ENCODE measurements at regions not wholly inside any gene's neighbourhood (a gene's known extent, or its start where the extent isn't known, plus 50 kb on each side); places are given as distances from the start of the nearest gene placed in this dataset.

GRCh38 chr6:92944132-92944531, 475.2 kb downstream of the EPHA7 start:
- TF ChIP-seq EZH2 (IDR thresholded peaks at IDR 0.05; ENCODE audit: borderline replicate concordance) (no peak), EZH2phosphoT487 (IDR thresholded peaks at IDR 0.05; ENCODE audit: low read depth, severe bottlenecking, unreplicated experiment) (no peak), CTCF (IDR thresholded peaks at IDR 0.05; ENCODE audit: poor library complexity) (no peak)

Data from hepatocyte (in vitro differentiated cells).